Neural cell (in vitro differentiated cells): ENCODE measurements at regions not wholly inside any gene's neighbourhood (a gene's known extent, or its start where the extent isn't known, plus 50 kb on each side); places are given as distances from the start of the nearest gene placed in this dataset.

Experiments used
- H2AFZ ChIP-seq: fragments of 200-600, 300-800 bp; sonication (generic), shearing (Covaris generic); 2 replicates; pipeline ENCODE4 v1.6.0; 2014; ENCODE audit warnings: low read depth, mild to moderate bottlenecking, antibody characterized with exemption, low read length, moderate library complexity
- H3F3A ChIP-seq: fragments of 200-600 bp; shearing (Covaris generic); 2 replicates; pipeline ENCODE4 v1.6.1; 2016; ENCODE audit warnings: mild to moderate bottlenecking, moderate library complexity, mixed read lengths, antibody characterized with exemption, low read length; ENCODE audit not compliant: insufficient read depth, poor library complexity, severe bottlenecking
- H3K27ac ChIP-seq: fragments of 200-600, 300-800 bp; sonication (generic), shearing (Covaris generic); 2 replicates; pipeline ENCODE4 v1.5.1; 2014; ENCODE audit warnings: mild to moderate bottlenecking, low read length, moderate library complexity
- H3K27me3 ChIP-seq: fragments of 300-800, 200-600 bp; sonication (generic), shearing (Covaris generic); 2 replicates; pipeline ENCODE4 v1.6.0; 2014; ENCODE audit warnings: mild to moderate bottlenecking, low read depth, low read length, moderate library complexity; ENCODE audit not compliant: insufficient read depth
- H3K36me3 ChIP-seq: fragments of 300-800, 200-600 bp; sonication (generic), shearing (Covaris generic); 2 replicates; pipeline ENCODE4 v1.5.1; 2014; ENCODE audit warnings: mild to moderate bottlenecking, antibody characterized with exemption, low read length, moderate library complexity; ENCODE audit not compliant: insufficient read depth
- H3K4me2 ChIP-seq: fragments of 300-800, 200-600 bp; sonication (generic), shearing (Covaris generic); 2 replicates; pipeline ENCODE4 v1.6.0; 2014; ENCODE audit warnings: mild to moderate bottlenecking, low read length
- H3K4me3 ChIP-seq: fragments of 300-800, 200-600 bp; sonication (generic), shearing (Covaris generic); 2 replicates; pipeline ENCODE4 v1.5.1; 2014; ENCODE audit warnings: mild to moderate bottlenecking, low read length, moderate library complexity
- H3K79me2 ChIP-seq: fragments of 200-600 bp; shearing (Covaris generic); replicated peaks from 2 replicates; pipeline ENCODE4 v1.6.0; 2014; ENCODE audit warnings: mild to moderate bottlenecking, low read length, moderate library complexity; ENCODE audit not compliant: insufficient read depth
- H3K9ac ChIP-seq: fragments of 300-800, 200-600 bp; sonication (generic), shearing (Covaris generic); 2 replicates; pipeline ENCODE4 v1.6.1; 2016; ENCODE audit warnings: mild to moderate bottlenecking, low read length, mixed read lengths
- H3K9me2 ChIP-seq: fragments of 200-600 bp; shearing (Covaris generic); 2 replicates; pipeline ENCODE4 v1.6.1; 2016; ENCODE audit warnings: mild to moderate bottlenecking, low read length, mixed read lengths; ENCODE audit not compliant: insufficient read depth
- H3K9me3 ChIP-seq: fragments of 200-600, 300-800 bp; sonication (generic), shearing (Covaris generic); 2 replicates; pipeline ENCODE4 v1.6.1; 2016; ENCODE audit warnings: mild to moderate bottlenecking, mixed run types, low read length, moderate library complexity, mixed read lengths
- H4K20me1 ChIP-seq: fragments of 200-600 bp; shearing (Covaris generic); 2 replicates; pipeline ENCODE4 v1.6.1; 2016; ENCODE audit warnings: mild to moderate bottlenecking, mixed run types; ENCODE audit not compliant: insufficient read depth
- CTCF ChIP-seq: fragments of 450-650 bp; IDR thresholded peaks from 2 replicates; pipeline ENCODE4 v1.5.1; 2014; ENCODE audit warnings: antibody characterized with exemption, mild to moderate bottlenecking, moderate library complexity; ENCODE audit not compliant: poor library complexity, severe bottlenecking
- EP300 ChIP-seq: fragments of 450-650 bp; conservative IDR thresholded peaks from 2 replicates; pipeline ENCODE4 v1.6.1; 2014; ENCODE audit warnings: antibody characterized with exemption, mild to moderate bottlenecking, moderate library complexity; ENCODE audit not compliant: poor library complexity, severe bottlenecking
- EZH2 ChIP-seq: fragments of 200-600, 300-800 bp; shearing (Covaris generic), sonication (generic); IDR thresholded peaks from 2 replicates; pipeline ENCODE4 v1.6.1; 2014; ENCODE audit warnings: antibody characterized with exemption, low read length, borderline replicate concordance, mild to moderate bottlenecking; ENCODE audit not compliant: insufficient read depth, poor library complexity, severe bottlenecking
- MXI1 ChIP-seq: fragments of 450-650 bp; conservative IDR thresholded peaks from 2 replicates; pipeline ENCODE4 v1.6.1; 2014; ENCODE audit warnings: antibody characterized with exemption, mild to moderate bottlenecking; ENCODE audit not compliant: poor library complexity, severe bottlenecking
- POLR2AphosphoS5 ChIP-seq: IDR thresholded peaks from 2 replicates; pipeline ENCODE4 v1.6.1; 2012
- RAD21 ChIP-seq: fragments of 450-650 bp; conservative IDR thresholded peaks from 2 replicates; pipeline ENCODE4 v1.6.1; 2014; ENCODE audit warnings: antibody characterized with exemption, mild to moderate bottlenecking, moderate library complexity
- REST ChIP-seq: IDR thresholded peaks from 2 replicates; pipeline ENCODE4 v1.6.1; 2012; ENCODE audit warnings: borderline replicate concordance
- SMC3 ChIP-seq: fragments of 450-650 bp; conservative IDR thresholded peaks from 2 replicates; pipeline ENCODE4 v1.6.1; 2014; ENCODE audit warnings: antibody characterized with exemption, mild to moderate bottlenecking, moderate library complexity; ENCODE audit not compliant: poor library complexity
- TAF1 ChIP-seq: IDR thresholded peaks from 2 replicates; pipeline ENCODE4 v1.6.1; 2012; ENCODE audit warnings: low read depth

GRCh38 chr5:12707560-12707959 lies 803.3 kb upstream of the CTNND2 start:
- Histone ChIP-seq H2AFZ (no peak overlapping the region), H3K27ac (no peak overlapping the region), H4K20me1 (no peaks in the 10 kb centered on the region), H3K27me3 (no peaks in the 10 kb centered on the region), H3K4me2 (no peak overlapping the region), H3K4me3 (no peak overlapping the region), H3K9ac (no peak overlapping the region), H3K9me2 (no peaks in the 10 kb centered on the region), H3K79me2 (no peaks in the 10 kb centered on the region), H3K9me3 (no peaks in the 10 kb centered on the region), H3F3A (no peaks in the 10 kb centered on the region), H3K36me3 (no peaks in the 10 kb centered on the region)
- TF ChIP-seq REST (no peak), TAF1 (no peak), POLR2AphosphoS5 (no peak), SMC3 (no peak), MXI1 (no peak), EZH2 (no peak), EP300 (no peak), CTCF (no peak), RAD21 (no peak)

GRCh38 chr5:12704955-12705354 lies 800.7 kb upstream of the CTNND2 start:
- Histone ChIP-seq H3K9me2 (no peaks in the 10 kb centered on the region), H3K9me3 (no peaks in the 10 kb centered on the region), H3K27me3 (no peaks in the 10 kb centered on the region), H3K27ac (no peak overlapping the region), H3K9ac (no peak overlapping the region), H3K4me2 (no peak overlapping the region), H3F3A (no peaks in the 10 kb centered on the region), H2AFZ (no peak overlapping the region), H4K20me1 (no peaks in the 10 kb centered on the region), H3K79me2 (no peaks in the 10 kb centered on the region), H3K4me3 (no peak overlapping the region), H3K36me3 (no peaks in the 10 kb centered on the region)
- peak; percentile 32 for TF ChIP-seq CTCF
- no peak for TF ChIP-seq TAF1
- no peak for TF ChIP-seq SMC3
- TF ChIP-seq EZH2: no peak
- TF ChIP-seq POLR2AphosphoS5: no peak
- TF ChIP-seq REST: no peak
- peak; percentile 35 for TF ChIP-seq RAD21
- no peak for TF ChIP-seq MXI1
